Erythroblast (primary cell): ENCODE measurements at regions not wholly inside any gene's neighbourhood (a gene's known extent, or its start where the extent isn't known, plus 50 kb on each side); places are given as distances from the start of the nearest gene placed in this dataset.

ENCODE experiments used
- DNase-seq, 2 experiments: peaks; one replicate each; lab custom pipeline; 2025; lab: John Stamatoyannopoulos, UW
- GATA1 ChIP-seq: IDR thresholded peaks from 2 replicates; pipeline ENCODE4 v1.6.1; 2011; ENCODE audit warnings: low read depth, mild to moderate bottlenecking, control low read depth, low read length, moderate library complexity
- POLR2A ChIP-seq: IDR thresholded peaks from 2 replicates; pipeline ENCODE4 v1.6.1; 2011; ENCODE audit warnings: mild to moderate bottlenecking, low read length

- TF ChIP-seq POLR2A (no peak), GATA1 (no peak)
- DNase-seq: no peak
Observed at GRCh38 chr6:23563323-23563722, 562.7 kb upstream of the NRSN1 start.

GRCh38 chr6:23566418-23566817, 559.6 kb upstream of the NRSN1 start:
- TF ChIP-seq GATA1: no peak
- DNase-seq: no peak

- TF ChIP-seq GATA1: no peak
- DNase-seq: no peak
Observed at GRCh38 chr6:23568292-23568691, 557.7 kb upstream of the NRSN1 start.

- DNase-seq: no peak
- TF ChIP-seq GATA1 (no peak), POLR2A (no peak)
Observed at GRCh38 chr6:23584134-23584763, 541.8 kb upstream of the NRSN1 start.

- TF ChIP-seq GATA1 (no peak), POLR2A (no peak)
- DNase-seq: no peak
Observed at GRCh38 chr6:23587582-23587981, 538.4 kb upstream of the NRSN1 start.

GRCh38 chr6:23589811-23590210, 536.2 kb upstream of the NRSN1 start:
- no peak for TF ChIP-seq GATA1
- no peak for TF ChIP-seq POLR2A

GRCh38 chr6:23590498-23591126, 535.4 kb upstream of the NRSN1 start:
- TF ChIP-seq GATA1 (no peak), POLR2A (no peak)

More at GRCh38 chr6:23589811-23590210, 536.2 kb upstream of the NRSN1 start:
- no peak for DNase-seq

GRCh38 chr6:23591761-23592160, 534.3 kb upstream of the NRSN1 start:
- TF ChIP-seq GATA1: no peak
- no peak for TF ChIP-seq POLR2A
- no peak for DNase-seq

More at GRCh38 chr6:23590498-23591126, 535.4 kb upstream of the NRSN1 start:
- DNase-seq: no peak

- no peak for DNase-seq
- no peak for TF ChIP-seq POLR2A
- TF ChIP-seq GATA1: no peak
Observed at GRCh38 chr6:23600118-23600517, 525.9 kb upstream of the NRSN1 start.

- DNase-seq: no peak
- TF ChIP-seq POLR2A (no peak), GATA1 (no peak)
Observed at GRCh38 chr6:23601811-23602345, 524.1 kb upstream of the NRSN1 start.

GRCh38 chr6:23608931-23609435, 517.0 kb upstream of the NRSN1 start:
- DNase-seq: no peak
- TF ChIP-seq POLR2A (no peak), GATA1 (no peak)

- no peak for DNase-seq
- TF ChIP-seq GATA1: no peak
Observed at GRCh38 chr6:23611776-23612381, 514.1 kb upstream of the NRSN1 start.

GRCh38 chr6:23618366-23618765, 507.6 kb upstream of the NRSN1 start:
- no peak for TF ChIP-seq GATA1
- TF ChIP-seq POLR2A: no peak
- DNase-seq: no peak

GRCh38 chr6:23620911-23621401, 505.1 kb upstream of the NRSN1 start:
- DNase-seq: no peak
- TF ChIP-seq POLR2A (no peak), GATA1 (no peak)
